ENCODE measurements at regions not wholly inside any gene's neighbourhood (a gene's known extent, or its start where the extent isn't known, plus 50 kb on each side); places are given as distances from the start of the nearest gene placed in this dataset.
"Not testable (repeated sequence)": the region's sequence is repeated elsewhere in the genome, so short reads cannot be mapped to it uniquely, and the experiment has no call there.

GRCh38 chr4:54828361-54828760 lies 170.6 kb downstream of the KIT start:
- H3K9me3 Mint-ChIP-seq: not testable (repeated sequence)

GRCh38 chr4:54823616-54824015 lies 165.9 kb downstream of the KIT start:
- ATAC-seq: no peak
- peaks cover 3% of the 10 kb centered on the region for H3K9me3 Mint-ChIP-seq
- no peak overlapping the region for H3K4me3 Mint-ChIP-seq
- H3K4me1 Mint-ChIP-seq: no peaks in the 10 kb centered on the region
- H3K36me3 Mint-ChIP-seq: no peaks in the 10 kb centered on the region
- no peak overlapping the region for H3K27ac Mint-ChIP-seq
- DNase-seq (ENCODE audit: low spot score in 2 of 2): no peak

More at GRCh38 chr4:54828361-54828760, 170.6 kb downstream of the KIT start:
- not testable (repeated sequence) for H3K36me3 Mint-ChIP-seq; H3K4me1 Mint-ChIP-seq; ATAC-seq; DNase-seq (ENCODE audit: low spot score in 2 of 2); H3K27ac Mint-ChIP-seq; H3K4me3 Mint-ChIP-seq

GRCh38 chr4:54819034-54819433 lies 161.3 kb downstream of the KIT start:
- ATAC-seq: no peak
- no peaks in the 10 kb centered on the region for H3K36me3 Mint-ChIP-seq
- no peak overlapping the region for H3K4me3 Mint-ChIP-seq
- no peak overlapping the region for H3K27ac Mint-ChIP-seq
- peaks cover 5% of the 10 kb centered on the region for H3K9me3 Mint-ChIP-seq
- DNase-seq (ENCODE audit: low spot score in 2 of 2): no peak
- H3K4me1 Mint-ChIP-seq: no peaks in the 10 kb centered on the region

- peaks cover 5% of the 10 kb centered on the region for H3K9me3 Mint-ChIP-seq
- H3K27ac Mint-ChIP-seq: no peak overlapping the region
- no peak for DNase-seq (ENCODE audit: low spot score in 2 of 2)
- no peak overlapping the region for H3K4me3 Mint-ChIP-seq
- no peaks in the 10 kb centered on the region for H3K4me1 Mint-ChIP-seq
- ATAC-seq: no peak
- H3K36me3 Mint-ChIP-seq: no peaks in the 10 kb centered on the region
Observed at GRCh38 chr4:54818481-54818880, 160.7 kb downstream of the KIT start.

- peaks cover 9% of the 10 kb centered on the region for H3K9me3 Mint-ChIP-seq
- H3K4me1 Mint-ChIP-seq: no peaks in the 10 kb centered on the region
- no peaks in the 10 kb centered on the region for H3K36me3 Mint-ChIP-seq
- DNase-seq (ENCODE audit: low spot score in 2 of 2) (no peak), ATAC-seq (peak; percentile 67)
- H3K4me3 Mint-ChIP-seq: no peak overlapping the region
- H3K27ac Mint-ChIP-seq: no peak overlapping the region
Observed at GRCh38 chr4:54813674-54814073, 155.9 kb downstream of the KIT start.

- H3K4me3 Mint-ChIP-seq: no peak overlapping the region
- ATAC-seq (no peak), DNase-seq (ENCODE audit: low spot score in 2 of 2) (no peak)
- no peaks in the 10 kb centered on the region for H3K36me3 Mint-ChIP-seq
- no peak overlapping the region for H3K27ac Mint-ChIP-seq
- peaks cover 8% of the 10 kb centered on the region for H3K9me3 Mint-ChIP-seq
- H3K4me1 Mint-ChIP-seq: peaks cover 5% of the 10 kb centered on the region
Observed at GRCh38 chr4:54806351-54806750, 148.6 kb downstream of the KIT start.

GRCh38 chr4:54802336-54802735 lies 144.6 kb downstream of the KIT start:
- Mint-ChIP-seq H3K4me3 (no peak overlapping the region), H3K4me1 (peaks cover 12% of the 10 kb centered on the region), H3K36me3 (no peaks in the 10 kb centered on the region), H3K27ac (no peak overlapping the region), H3K9me3 (peaks cover 9% of the 10 kb centered on the region)
- DNase-seq (ENCODE audit: low spot score in 2 of 2) (no peak), ATAC-seq (no peak)

GRCh38 chr4:54800831-54801530 lies 143.2 kb downstream of the KIT start:
- Mint-ChIP-seq H3K36me3 (no peaks in the 10 kb centered on the region), H3K4me3 (no peak overlapping the region), H3K9me3 (peaks cover 8% of the 10 kb centered on the region), H3K27ac (no peak overlapping the region), H3K4me1 (peaks cover 13% of the 10 kb centered on the region)
- no peak for DNase-seq (ENCODE audit: low spot score in 2 of 2)
- ATAC-seq: peak; percentile 75

GRCh38 chr4:54794579-54794978 lies 136.8 kb downstream of the KIT start:
- no peak for ATAC-seq
- H3K4me3 Mint-ChIP-seq: no peak overlapping the region
- DNase-seq (ENCODE audit: low spot score in 2 of 2): no peak
- peaks cover 4% of the 10 kb centered on the region for H3K9me3 Mint-ChIP-seq
- H3K27ac Mint-ChIP-seq: no peak overlapping the region
- no peaks in the 10 kb centered on the region for H3K36me3 Mint-ChIP-seq
- H3K4me1 Mint-ChIP-seq: peaks cover 26% of the 10 kb centered on the region

GRCh38 chr4:54793856-54794422 lies 136.2 kb downstream of the KIT start:
- no peak overlapping the region for H3K4me3 Mint-ChIP-seq
- ATAC-seq (no peak), DNase-seq (ENCODE audit: low spot score in 2 of 2) (no peak)
- peaks cover under 1% of the 10 kb centered on the region for H3K9me3 Mint-ChIP-seq
- H3K27ac Mint-ChIP-seq: no peak overlapping the region
- no peaks in the 10 kb centered on the region for H3K36me3 Mint-ChIP-seq
- H3K4me1 Mint-ChIP-seq: peaks cover 26% of the 10 kb centered on the region

Data from stimulated activated effector memory CD8-positive, alpha-beta T cell treated with anti-CD3 and anti-CD28 coated beads, Interleukin-12 subunit alpha, Interleukin-12 subunit beta, amount 100 ng/mL, for 72 hours (primary cell).